H1 (cell line): ENCODE measurements at regions not wholly inside any gene's neighbourhood (a gene's known extent, or its start where the extent isn't known, plus 50 kb on each side); places are given as distances from the start of the nearest gene placed in this dataset.

ENCODE experiments used
- BCL11A ChIP-seq, 2 experiments: IDR thresholded peaks; one replicate each; pipeline ENCODE4 v1.6.1; 2011; ENCODE audit warnings: low read depth in 2 of 2, low read length in 2 of 2, mild to moderate bottlenecking in 2 of 2
- CHD7 ChIP-seq: fragments of 300-600 bp; sonication (generic); IDR thresholded peaks from 2 replicates; pipeline ENCODE4 v1.7.1; 2012; ENCODE audit warnings: low read length, moderate library complexity, mild to moderate bottlenecking, inconsistent platforms; ENCODE audit not compliant: insufficient replicate concordance
- E2F6 ChIP-seq: IDR thresholded peaks from 2 replicates; pipeline ENCODE4 v1.6.1; 2012; ENCODE audit warnings: inconsistent platforms
- MAFK ChIP-seq: IDR thresholded peaks from 2 replicates; pipeline ENCODE4 v1.6.1; 2012; ENCODE audit warnings: low read depth, mild to moderate bottlenecking, improper control_type of control experiment, low read length
- MAX ChIP-seq: IDR thresholded peaks from 2 replicates; pipeline ENCODE4 v1.6.1; 2012; ENCODE audit warnings: inconsistent platforms
- NRF1 ChIP-seq: IDR thresholded peaks from 2 replicates; pipeline ENCODE4 v1.6.1; 2011; ENCODE audit warnings: mild to moderate bottlenecking, low read depth, low read length, improper control_type of control experiment

GRCh38 chr17:11109106-11109505 lies 131.9 kb upstream of the SHISA6 start (continued):
- TF ChIP-seq MAFK (no peak), MAX (no peak), BCL11A (IDR thresholded peaks at IDR 0.05; ENCODE audit: low read depth in 2 of 2, low read length in 2 of 2) (no peak), E2F6 (no peak), CHD7 (no peak), NRF1 (no peak)
